ENCODE measurements at regions not wholly inside any gene's neighbourhood (a gene's known extent, or its start where the extent isn't known, plus 50 kb on each side); places are given as distances from the start of the nearest gene placed in this dataset.

DNA sequence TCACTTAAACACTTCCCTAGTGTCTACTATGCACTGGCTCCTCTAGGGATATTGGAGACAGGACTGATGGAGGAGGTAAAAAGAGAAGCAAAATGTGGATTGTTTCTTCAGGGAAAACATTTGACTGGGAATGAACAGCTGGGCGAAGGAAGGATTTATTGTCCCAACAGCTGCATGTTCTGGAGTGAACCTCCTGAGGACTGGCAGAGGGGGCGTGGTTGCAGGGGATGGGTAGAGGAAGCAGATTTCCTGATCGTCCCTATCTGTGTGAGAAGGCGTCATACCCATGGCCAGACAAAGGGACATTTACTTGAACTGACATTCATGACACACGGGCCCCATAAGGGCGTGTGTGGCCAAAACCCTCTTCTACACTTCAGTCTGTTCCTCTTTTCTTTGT is 321.5 kb downstream of the MAP2K4 start:
- WGBS, 2 donors, result 59 to 67% methylated on average over 6 of the region's 6 CpGs
- Histone ChIP-seq H3K9me3 (no peaks in the 10 kb centered on the region), H3K27ac (no peak overlapping the region), H3K27me3 (no peaks in the 10 kb centered on the region), H3K4me1 (no peaks in the 10 kb centered on the region), H3K4me3 (no peak overlapping the region), H3K36me3 (no peaks in the 10 kb centered on the region)
- TF ChIP-seq POLR2A (IDR thresholded peaks at IDR 0.05) (no peak), EP300 (IDR thresholded peaks at IDR 0.05) (no peak)
- TF ChIP-seq, protein P1, sequence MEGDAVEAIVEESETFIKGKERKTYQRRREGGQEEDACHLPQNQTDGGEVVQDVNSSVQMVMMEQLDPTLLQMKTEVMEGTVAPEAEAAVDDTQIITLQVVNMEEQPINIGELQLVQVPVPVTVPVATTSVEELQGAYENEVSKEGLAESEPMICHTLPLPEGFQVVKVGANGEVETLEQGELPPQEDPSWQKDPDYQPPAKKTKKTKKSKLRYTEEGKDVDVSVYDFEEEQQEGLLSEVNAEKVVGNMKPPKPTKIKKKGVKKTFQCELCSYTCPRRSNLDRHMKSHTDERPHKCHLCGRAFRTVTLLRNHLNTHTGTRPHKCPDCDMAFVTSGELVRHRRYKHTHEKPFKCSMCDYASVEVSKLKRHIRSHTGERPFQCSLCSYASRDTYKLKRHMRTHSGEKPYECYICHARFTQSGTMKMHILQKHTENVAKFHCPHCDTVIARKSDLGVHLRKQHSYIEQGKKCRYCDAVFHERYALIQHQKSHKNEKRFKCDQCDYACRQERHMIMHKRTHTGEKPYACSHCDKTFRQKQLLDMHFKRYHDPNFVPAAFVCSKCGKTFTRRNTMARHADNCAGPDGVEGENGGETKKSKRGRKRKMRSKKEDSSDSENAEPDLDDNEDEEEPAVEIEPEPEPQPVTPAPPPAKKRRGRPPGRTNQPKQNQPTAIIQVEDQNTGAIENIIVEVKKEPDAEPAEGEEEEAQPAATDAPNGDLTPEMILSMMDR (IDR thresholded peaks at IDR 0.05), result no peak
- DNase-seq (ENCODE audit: low spot score in 2 of 2), result no peak

DNA sequence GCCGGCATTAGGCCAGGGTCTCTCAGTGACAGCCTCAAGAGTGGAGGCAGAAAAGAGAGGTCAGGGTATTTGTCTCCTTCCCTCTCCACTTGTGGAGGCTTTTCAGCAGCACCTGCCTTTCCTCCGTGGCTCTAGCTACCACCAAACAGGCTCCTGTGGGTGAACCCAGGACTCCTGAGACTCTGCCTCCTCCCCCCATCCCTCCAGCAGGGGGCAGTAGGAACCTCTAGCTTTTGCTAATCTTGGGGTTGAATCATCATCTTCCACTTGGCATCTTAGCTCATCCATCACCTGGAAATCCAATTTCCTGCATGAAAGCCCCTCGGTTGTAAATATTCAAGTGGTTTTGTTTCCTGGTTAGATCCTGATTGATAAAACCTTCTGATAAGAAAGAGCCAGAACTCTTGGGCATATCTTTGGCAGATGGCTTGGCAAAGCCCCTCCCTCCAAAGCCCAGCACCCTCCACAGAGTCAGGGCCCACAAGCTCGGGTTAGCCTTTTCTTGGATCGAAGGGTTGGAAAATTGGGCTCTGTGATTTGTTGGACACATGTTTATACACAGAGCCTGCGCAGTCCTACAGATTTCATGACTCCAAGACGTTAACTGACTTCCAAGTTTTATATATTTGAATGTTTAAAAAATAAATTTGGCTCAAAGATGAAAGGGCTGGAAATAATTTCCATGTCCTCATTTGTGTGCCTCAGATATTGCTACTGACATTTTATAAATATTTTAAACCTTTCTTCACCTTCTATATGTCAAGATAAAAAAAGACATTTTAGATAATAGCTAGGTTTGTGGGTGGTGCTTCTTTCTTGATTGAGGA is 322.1 kb downstream of the MAP2K4 start:
- Histone ChIP-seq H3K36me3 (no peaks in the 10 kb centered on the region), H3K27ac (no peak overlapping the region), H3K9me3 (no peaks in the 10 kb centered on the region), H3K4me3 (no peak overlapping the region), H3K27me3 (no peaks in the 10 kb centered on the region), H3K4me1 (no peaks in the 10 kb centered on the region)
- WGBS, 2 donors, result 62 to 66% methylated on average over 7 of the region's 7 CpGs
- no peak for DNase-seq (ENCODE audit: low spot score in 2 of 2)
- TF ChIP-seq, protein P1 (IDR thresholded peaks at IDR 0.05), result no peak
- TF ChIP-seq EP300 (IDR thresholded peaks at IDR 0.05) (no peak), POLR2A (IDR thresholded peaks at IDR 0.05) (no peak)

DNA sequence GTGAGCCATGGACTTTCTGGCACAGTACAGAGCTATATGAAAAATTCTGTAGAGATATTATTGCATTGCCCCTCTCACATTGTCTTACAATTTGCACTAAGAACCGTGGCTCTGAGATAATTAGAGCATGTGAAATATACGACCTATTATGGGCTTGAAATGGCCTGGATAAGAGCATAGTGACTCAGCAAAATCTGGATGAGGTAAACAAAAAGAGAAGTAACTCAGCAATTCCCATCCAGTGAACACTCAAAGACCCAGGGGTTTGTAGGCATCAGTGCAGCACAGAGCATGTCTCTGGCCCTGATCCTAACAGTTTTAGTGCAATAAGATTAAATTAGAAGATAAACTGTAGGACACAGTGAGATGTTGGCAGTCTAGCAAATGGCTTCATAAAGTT is 317.2 kb upstream of the MYOCD start:
- DNase-seq (ENCODE audit: low spot score in 2 of 2), result no peak
- Histone ChIP-seq H3K27ac (no peak overlapping the region), H3K36me3 (no peaks in the 10 kb centered on the region), H3K9me3 (no peaks in the 10 kb centered on the region), H3K4me3 (no peak overlapping the region), H3K4me1 (no peaks in the 10 kb centered on the region), H3K27me3 (no peaks in the 10 kb centered on the region)
- no peak for TF ChIP-seq EP300 (IDR thresholded peaks at IDR 0.05)
- TF ChIP-seq, protein P1 (IDR thresholded peaks at IDR 0.05), result no peak
- TF ChIP-seq POLR2A (IDR thresholded peaks at IDR 0.05), result no peak
- WGBS, 2 donors, result 36 to 40% methylated on average over 2 of the region's 2 CpGs

DNA sequence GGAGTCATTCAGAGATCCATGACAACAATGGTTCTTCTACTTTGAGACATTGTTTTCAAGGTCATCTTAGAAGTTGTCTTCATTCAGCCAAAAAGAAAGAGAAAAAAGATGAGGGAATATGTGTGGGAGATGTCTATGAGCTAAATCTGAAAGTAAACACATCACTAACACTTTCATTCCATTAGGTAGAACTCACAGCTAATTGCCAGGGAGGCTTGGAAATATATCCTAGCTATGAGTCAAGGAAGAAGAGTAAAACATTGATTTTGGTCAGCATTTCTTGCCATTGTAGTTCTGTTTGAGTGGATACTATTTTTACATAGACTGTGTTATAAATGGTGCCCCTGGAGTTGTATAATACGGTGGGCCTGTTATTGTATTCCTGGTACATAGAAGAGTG is 316.4 kb upstream of the MYOCD start:
- Histone ChIP-seq H3K27ac (no peak overlapping the region), H3K4me1 (no peaks in the 10 kb centered on the region), H3K4me3 (no peak overlapping the region), H3K36me3 (no peaks in the 10 kb centered on the region), H3K27me3 (no peaks in the 10 kb centered on the region), H3K9me3 (no peaks in the 10 kb centered on the region)
- WGBS, 2 donors, result 86 to 93% methylated on average over 1 of the region's 1 CpG
- TF ChIP-seq POLR2A (IDR thresholded peaks at IDR 0.05) (no peak), EP300 (IDR thresholded peaks at IDR 0.05) (no peak)
- TF ChIP-seq, protein P1 (IDR thresholded peaks at IDR 0.05), result no peak
- no peak for DNase-seq (ENCODE audit: low spot score in 2 of 2)

DNA sequence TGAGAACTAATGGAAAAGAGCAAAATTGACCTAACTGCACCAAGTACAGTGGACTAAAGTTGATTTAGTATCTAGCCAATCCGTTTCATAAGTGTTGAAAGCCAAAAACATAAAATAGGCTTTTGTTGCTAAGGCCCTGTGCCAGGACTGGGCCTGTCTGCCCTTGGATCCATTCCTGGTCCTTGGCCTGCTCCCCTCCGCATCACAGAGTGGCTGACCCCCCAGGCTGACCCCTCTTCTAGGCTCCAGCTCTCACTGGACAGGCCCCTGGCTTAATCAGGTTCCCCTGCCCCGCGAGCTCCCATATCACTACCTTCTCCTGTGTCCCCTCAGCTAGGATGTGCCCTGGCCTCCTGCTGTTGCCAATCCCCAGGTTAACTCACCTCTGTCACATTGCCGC is 313.6 kb upstream of the MYOCD start:
- Histone ChIP-seq H3K36me3 (no peaks in the 10 kb centered on the region), H3K9me3 (peaks cover 0 to 5% (median 0%) of the 10 kb centered on the region in 4 donors), H3K27me3 (no peaks in the 10 kb centered on the region), H3K4me1 (no peaks in the 10 kb centered on the region), H3K4me3 (no peak overlapping the region), H3K27ac (no peak overlapping the region)
- TF ChIP-seq, protein P1 (IDR thresholded peaks at IDR 0.05), result no peak
- TF ChIP-seq POLR2A (IDR thresholded peaks at IDR 0.05), result no peak
- DNase-seq (ENCODE audit: low spot score in 2 of 2), result no peak
- WGBS, 2 donors, result 66 to 80% methylated on average over 5 of the region's 5 CpGs

Measured in tibial nerve (tissue), 4 donors.